ENCODE measurements at regions not wholly inside any gene's neighbourhood (a gene's known extent, or its start where the extent isn't known, plus 50 kb on each side); places are given as distances from the start of the nearest gene placed in this dataset.

DNA sequence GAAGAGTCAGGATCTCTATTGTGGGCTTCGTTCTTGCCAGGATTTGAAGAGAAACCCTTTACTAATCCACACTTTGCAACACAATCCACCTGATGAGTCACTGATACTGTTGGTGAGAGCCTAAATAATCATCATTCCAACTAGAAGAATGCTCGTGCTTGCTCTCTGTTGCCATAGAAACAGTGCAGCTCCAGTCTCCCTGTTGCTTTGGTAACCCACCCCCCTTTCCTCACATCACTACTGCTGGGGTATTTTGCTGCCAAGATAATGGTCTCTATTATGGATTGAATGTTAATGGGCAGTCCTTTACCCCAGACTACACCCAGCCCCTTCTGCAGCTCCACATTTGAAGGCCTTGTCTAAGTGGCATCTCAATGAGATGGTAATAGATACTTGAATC is 190.4 kb downstream of the ABCC12 start:
- TF ChIP-seq YY1 (IDR thresholded peaks at IDR 0.05; ENCODE audit: insufficient read depth, insufficient read length), result no peak
- no peak for TF ChIP-seq SUZ12 (IDR thresholded peaks at IDR 0.05; ENCODE audit: extremely low read depth, insufficient read depth, insufficient read length)

Measured in NT2/D1 (cell line).